GM18526 (cell line): ENCODE measurements at regions not wholly inside any gene's neighbourhood (a gene's known extent, or its start where the extent isn't known, plus 50 kb on each side); places are given as distances from the start of the nearest gene placed in this dataset.

Experiments
- POLR2A ChIP-seq: IDR thresholded peaks from 3 replicates; pipeline ENCODE4 v1.6.1; 2011; ENCODE audit not compliant: insufficient read length; ENCODE audit errors: extremely low read depth

DNA sequence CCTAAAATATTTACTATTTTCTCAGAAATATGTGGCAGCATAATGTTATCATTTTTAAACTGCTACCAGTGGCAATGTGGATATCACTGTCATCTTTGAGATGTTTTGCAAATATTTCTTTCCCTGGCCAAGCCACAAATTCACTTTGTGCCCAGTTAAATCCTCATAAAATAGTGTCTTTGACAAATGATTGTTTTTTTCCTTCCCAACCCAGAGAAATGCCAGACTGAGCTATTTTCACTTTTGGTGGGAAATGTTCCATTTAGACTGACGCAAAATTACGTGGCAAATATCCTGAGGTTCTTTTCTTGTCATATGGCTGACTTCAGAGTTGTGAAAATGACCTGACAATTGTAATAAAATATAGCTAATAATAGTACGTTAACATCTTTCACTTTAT, 807.0 kb upstream of the SOX9 start:
- TF ChIP-seq POLR2A: no peak

DNA sequence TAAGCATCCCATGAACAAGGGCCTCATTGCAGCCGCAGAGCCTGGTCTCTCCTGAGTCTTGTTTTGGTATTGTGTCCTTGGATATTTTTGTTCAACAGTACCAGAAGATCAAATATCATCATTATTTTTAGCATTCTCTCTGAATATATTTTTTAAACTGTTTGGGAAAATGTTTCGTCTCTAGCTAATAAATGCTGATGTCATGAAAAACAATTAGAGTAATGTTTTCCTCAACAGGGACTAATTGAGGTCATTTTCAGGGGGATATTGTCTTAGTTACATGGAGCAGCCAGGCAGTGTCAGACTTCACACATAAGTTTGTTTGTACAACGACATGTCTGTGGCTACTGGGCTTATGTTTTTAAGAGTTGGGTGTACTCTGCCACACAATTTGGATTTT, 805.3 kb upstream of the SOX9 start:
- TF ChIP-seq POLR2A: no peak

DNA sequence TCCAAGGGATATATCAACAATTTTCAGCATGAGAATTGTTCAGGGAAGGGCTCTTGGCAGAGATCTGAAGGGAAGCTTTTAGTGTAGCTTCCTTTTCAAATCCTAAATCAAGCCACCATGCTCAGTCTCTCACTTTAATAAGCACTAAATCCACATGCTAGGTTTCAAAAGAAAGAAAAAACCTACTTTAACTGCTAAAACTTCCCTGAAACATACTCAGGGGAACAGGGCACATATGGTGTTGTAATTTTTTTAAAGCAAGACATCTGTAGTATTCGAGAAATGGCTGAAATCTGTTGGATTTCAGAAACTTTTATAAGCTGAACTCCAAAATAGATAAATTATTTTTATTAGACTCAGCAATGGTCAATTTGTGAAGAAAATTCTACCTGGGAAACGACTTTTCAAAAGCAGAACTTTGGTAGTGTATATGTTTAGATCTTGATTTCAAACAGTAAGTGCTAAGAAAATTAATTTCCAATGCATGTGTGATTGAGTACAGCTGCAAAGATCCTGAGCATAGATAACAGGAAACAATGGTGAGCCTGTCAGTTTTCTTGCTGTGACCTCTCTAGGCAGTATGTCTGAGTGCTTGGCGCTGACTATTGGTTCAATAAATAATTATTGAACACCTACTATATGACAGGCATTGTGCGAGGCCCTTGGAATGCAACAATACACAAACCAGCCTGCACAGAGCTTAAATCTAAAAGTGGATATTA, 804.5 kb upstream of the SOX9 start:
- TF ChIP-seq POLR2A: no peak

DNA sequence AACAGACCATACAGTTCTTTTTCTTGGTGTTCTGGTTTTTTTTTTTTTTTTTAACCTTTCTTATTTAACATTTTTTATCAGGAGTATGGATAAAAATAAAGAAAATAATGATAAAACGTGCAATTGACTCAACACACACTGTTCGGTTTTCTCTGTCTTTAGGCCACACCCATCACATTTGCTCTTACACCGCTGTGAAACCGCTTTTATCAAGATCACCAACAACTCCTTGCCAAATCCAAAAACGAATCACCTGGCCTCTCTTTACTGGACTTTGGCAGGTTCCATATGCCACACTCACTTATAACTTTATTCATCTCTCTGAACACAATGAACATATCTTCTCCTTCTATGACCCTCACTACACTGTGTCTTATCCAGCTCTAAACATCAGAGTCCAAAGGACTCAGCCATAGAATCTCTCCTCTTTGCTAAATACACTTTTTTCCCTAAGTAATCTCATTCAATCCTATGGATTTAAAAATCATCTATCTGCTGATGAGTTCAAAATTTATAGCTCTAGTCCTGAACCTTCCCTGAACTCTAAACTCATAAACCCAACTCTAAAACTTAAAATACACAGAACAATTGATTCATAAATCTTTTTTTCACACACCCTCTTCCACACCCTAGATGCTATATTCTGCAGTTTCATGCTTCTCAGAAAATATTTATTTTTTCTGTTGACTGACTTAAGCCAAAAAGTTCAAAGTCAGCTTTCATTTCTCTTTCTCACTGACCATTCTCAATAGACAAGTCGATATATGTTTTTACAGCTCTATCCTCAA, 800.6 kb upstream of the SOX9 start:
- no peak for TF ChIP-seq POLR2A

DNA sequence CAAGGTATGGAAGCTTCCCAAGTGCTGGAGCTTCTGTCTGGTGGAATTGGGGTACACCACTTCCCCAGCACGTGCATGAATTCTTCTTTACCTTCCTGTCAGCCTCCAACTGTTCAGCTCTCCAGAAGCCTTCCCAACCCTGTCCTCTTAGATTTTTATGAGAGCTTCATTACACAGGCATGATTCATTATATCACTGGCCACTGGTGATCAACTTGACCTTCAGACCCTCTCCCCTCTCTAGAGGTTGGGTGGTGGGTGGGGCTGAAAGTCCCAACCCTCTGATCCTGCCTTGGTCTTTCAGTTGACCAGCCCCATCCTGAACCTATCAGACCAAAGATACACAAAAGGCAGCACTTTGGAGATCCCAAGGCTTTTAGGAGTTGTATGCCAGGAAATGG, 795.7 kb upstream of the SOX9 start:
- no peak for TF ChIP-seq POLR2A

DNA sequence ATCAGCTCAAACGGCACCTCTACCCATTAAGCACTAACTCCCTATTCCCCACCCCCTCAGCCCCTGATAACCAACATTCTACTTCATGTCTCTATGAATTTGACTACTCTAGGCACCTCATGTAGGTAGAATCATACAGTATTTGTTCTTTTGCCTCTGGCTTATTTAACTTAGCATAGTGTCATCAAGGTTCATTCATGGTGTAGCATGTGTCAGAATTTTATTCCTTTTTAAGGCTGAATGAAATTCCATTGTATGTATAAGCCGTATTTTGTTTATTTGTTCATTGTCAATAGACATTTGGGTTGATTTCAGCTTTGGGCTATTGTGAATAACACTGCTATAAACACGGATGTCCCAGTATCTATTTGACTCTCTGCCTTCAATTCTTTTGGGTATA, 794.9 kb upstream of the SOX9 start:
- TF ChIP-seq POLR2A: no peak

DNA sequence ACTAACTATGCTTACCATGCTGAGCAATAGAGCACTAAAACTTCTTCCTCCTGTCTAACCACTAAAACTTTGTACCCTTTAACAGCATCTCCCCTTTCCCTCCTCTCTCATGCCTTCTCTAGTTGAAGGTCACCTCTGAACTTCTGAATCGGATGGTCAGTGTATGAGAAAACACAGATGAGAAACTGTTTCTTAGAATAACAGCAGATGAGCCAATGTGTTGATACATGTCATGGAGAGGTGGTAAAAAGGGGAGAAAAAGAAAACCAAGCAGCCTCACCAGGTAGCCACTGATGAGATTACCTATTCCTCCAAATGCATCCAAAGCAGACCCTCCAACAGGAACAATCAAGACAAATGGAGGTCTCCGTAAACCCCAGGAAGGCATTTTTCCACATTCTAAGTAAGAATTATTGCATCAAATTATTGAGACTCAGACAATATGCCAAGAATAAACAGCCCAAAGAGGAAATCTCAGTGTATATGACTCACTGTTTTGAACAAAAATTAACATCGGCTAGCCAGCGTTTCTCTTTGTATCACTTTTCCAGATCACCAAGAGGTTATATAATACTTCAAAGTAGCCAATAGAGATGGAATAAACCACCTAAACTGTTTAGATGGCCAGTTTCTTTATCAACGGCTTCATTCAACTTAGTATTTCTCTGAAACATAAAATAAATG, 793.3 kb upstream of the SOX9 start:
- no peak for TF ChIP-seq POLR2A

DNA sequence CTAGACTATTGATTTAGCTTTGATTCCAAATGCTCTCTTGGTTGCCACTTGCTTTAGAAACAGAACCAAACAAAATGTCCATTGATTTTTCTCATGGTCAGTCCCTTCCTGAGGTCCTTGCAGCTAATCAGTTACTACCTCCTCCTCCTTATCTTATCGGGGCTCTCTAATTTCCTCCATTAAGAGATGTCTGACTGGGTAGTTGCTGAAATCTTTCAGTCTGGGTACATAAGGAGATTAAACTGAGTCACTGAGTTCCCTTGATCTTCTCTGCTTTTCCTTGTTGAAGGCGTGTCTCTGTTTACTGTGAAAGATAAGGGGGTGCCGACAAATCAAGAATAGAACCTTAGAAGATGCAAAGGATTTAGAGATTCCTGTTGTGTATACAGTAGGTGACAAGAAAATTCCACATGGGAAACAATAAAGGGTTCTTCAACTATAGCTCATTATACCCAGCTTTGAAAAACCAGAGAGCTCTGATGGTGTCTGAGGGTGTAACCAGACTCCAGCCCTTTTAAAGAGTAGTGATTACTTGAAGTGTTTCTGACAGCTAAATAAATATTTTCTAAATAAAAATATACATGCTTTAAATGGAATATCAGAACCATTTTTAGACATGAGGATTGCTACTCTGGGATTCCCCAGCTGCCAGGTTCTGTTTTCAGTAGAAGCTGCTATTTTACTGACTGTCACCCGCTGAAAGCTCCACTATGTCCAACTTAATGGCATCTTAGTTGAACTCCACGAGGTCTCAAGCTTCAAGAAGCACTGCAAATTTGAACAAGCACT, 791.3 kb upstream of the SOX9 start:
- TF ChIP-seq POLR2A: no peak

DNA sequence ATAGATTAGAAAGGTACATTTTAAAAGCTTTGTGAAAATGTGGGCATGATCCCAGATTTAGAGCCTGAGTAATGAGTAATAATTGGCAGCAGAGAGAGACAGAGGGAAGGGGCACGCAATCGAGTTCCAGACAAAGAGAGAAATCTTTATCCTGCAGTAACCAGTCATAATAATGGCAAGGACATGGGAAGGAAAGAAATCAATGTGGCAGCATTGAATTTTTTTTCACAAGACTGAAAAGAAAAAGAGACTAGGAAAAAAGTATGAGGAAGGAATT, 790.8 kb upstream of the SOX9 start:
- TF ChIP-seq POLR2A: no peak

DNA sequence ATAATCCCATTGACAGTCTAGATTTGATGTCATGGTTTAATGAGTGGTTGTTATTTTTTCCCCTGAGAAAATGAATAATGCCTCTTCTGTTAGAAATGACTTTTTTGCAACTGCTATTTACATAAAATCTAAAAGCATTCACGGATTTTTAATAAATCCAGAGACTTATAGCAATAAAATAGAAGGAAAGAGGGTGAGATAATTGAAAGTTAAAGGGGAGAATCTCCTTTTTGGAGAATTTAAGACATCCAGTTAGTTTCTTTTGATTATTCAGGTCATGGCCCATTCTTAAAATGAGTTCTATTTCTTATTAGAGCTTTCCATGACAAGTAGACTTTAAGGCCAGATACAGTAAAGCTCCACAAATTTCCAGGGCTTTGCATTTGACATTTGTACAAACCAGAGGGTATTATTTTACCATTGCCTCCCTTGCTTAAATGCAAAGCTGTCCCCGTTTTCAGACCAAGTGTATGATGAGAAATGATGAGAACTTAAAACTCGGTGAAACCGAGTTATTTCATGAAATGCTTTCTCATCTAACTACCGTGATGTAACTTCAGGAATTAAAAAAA, 789.0 kb upstream of the SOX9 start:
- no peak for TF ChIP-seq POLR2A

DNA sequence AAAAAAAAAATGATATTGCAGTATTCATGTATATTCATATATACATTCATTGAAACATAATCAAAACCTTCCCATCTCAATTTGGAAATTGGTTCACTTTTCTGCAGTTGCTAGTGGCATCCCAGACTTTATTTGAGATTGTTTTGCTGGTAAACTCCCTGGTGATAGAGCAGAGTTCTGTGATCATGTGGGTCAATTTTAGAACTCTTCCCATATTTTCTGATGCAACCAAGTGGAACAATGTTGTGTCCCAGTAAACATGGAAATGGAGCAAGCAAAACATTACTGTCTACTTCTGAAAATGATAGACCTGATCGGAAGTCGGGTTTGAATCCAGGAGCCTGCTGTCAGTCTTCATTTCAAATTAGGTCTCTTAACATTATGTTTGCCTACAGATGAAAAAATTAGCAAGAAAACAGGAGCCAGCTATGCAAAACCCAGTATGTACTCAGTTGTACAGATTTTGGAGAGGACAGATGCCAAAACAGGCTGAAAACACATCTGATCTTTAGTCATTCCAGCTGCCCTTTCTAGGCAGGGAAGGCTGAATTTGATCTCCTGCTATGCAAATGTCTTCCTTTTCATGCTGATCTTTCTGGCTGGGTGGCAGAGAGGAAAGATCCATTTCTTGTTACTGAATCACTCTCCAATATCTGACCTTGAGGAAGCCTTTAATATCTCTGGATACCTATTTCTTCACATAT, 786.6 kb upstream of the SOX9 start:
- TF ChIP-seq POLR2A: no peak

DNA sequence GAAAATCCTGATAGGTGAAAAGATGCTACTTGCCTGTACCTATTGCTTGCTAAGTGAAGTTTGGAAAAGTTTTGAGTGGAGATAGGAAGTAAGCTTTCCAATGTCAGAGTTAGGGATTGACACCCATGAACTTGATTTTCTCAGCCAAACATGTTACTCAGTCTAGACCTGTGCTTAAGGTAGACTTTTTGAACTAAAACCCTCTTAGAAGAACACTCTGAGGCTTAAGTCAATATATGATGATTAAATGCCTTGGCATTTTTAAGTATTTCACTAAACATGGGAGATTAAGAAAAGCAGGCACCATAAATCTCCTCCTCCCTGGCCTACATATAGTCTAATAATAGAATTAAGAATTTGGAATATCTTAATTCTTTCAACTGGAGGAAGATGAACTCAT, 785.6 kb upstream of the SOX9 start:
- TF ChIP-seq POLR2A: no peak

DNA sequence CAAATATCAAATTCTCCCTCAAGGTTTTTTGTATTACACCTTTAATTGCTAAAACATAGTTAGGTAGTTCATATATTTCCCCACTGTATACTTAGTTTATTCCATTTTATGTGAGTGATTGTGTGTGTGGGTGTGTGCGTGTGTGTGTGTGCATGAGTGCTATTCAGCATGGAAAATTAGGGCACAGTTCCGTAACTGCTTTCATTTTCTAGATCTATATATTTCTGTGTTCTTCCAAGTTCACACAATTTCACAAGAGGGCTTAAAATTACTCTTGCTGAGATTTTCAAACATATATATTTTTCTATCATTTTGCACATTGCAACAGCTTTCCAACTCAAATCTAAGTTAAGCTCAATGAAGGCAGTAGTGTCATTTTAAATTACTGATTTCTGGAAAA, 782.9 kb upstream of the SOX9 start:
- no peak for TF ChIP-seq POLR2A

DNA sequence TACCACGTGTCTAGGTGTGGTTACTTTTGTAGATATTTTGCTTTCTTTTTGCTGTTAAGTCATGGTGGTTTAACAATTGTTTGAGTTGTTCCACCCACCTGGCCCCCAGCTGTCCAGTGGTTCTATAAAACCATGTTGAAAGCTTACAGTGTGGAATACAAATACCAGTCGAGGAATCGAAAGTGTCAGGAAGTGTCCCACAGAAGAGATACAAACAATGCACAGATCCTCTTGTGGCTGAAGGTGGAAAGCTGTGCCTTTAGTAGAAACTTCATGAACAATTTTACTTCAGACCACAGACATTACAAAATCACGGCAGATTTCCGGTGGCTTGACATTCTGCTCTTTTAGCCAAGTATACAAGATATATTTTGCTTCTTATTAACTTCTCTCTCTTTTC, 782.4 kb upstream of the SOX9 start:
- no peak for TF ChIP-seq POLR2A

DNA sequence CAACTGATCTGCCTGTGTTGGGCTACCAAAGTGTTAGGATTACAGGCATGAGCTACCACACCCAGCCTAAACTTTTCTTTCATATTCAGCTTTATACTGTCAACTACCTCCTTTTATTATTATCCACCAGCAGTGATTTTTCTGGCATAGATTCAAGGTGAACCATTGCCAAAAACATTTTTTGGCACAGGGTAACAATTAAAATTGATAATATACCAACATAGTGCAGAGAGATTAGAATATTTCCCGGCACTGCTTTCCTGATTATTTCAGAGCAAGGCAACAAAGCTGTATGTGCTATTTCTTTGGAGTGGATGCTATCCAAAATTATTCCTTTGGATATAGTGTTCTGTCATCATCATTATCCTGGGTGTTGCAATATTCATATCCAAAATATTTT, 781.6 kb upstream of the SOX9 start:
- no peak for TF ChIP-seq POLR2A
